ENCODE measurements at regions not wholly inside any gene's neighbourhood (a gene's known extent, or its start where the extent isn't known, plus 50 kb on each side); places are given as distances from the start of the nearest gene placed in this dataset.

- no peak for DNase-seq
These were observed 62.0 kb downstream of the HFE start for GRCh38 chr6:26149240-26149639.

DNA sequence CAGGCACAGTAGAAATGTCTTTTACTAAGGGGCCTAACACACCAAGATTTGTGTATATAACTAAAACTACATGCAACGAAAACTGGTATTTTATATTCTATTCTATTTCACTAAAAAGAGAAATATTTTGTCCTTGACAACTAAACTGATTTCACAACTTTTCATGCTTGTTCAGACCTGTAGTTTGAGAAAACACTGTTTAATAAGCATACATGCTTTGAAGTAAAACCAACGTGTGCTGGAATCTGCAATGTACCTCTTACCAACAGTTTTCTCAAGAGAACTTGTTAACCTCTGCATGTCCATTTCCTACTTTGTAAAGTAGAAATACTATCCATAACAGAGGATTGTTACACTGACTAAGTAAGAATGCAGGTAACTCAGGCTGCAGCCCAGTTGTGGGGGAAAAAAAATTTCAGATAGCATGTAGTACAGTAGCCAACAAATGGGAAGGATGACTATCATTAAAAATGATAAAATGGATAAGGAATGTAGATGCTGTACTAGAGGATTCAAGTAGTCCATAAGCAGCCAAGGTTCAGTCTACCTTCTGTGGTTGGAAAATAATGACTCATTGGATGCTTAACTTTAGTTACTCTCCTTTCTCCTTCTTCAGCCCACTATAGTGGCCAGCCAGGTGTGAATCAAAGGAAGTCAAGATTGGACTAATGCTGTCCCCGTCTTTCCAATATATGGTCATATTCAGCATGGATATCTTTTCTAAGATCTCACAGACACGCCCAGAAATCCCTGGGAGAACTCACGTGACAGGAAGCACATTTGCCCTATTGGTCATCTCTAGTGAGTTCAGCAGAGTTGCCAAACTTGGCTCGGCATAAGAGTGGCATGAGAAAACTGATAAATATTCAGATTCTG is 65.2 kb downstream of the HFE start:
- DNase-seq = no peak

- peak in 1 of 5 experiments; percentile 56 for DNase-seq
These were observed 68.1 kb downstream of the HFE start for GRCh38 chr6:26155061-26155930.

DNA sequence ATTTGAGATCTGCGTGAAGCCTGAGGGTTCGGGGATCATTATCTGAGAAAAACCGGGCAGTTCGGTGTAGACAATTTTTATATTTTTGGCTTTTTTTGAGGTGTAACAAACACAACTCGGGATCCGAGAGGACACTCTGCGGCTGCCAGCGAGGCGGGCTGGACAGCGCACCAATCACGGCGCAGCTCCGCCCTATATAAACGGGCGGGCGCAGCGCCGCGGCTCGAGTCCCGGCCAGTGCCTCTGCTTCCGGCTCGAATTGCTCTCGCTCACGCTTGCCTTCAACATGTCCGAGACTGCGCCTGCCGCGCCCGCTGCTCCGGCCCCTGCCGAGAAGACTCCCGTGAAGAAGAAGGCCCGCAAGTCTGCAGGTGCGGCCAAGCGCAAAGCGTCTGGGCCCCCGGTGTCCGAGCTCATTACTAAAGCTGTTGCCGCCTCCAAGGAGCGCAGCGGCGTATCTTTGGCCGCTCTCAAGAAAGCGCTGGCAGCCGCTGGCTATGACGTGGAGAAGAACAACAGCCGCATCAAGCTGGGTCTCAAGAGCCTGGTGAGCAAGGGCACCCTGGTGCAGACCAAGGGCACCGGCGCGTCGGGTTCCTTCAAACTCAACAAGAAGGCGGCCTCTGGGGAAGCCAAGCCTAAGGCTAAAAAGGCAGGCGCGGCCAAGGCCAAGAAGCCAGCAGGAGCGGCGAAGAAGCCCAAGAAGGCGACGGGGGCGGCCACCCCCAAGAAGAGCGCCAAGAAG is 69.0 kb downstream of the HFE start:
- DNase-seq = peak; percentile 62 to 94 (median 75)

DNA sequence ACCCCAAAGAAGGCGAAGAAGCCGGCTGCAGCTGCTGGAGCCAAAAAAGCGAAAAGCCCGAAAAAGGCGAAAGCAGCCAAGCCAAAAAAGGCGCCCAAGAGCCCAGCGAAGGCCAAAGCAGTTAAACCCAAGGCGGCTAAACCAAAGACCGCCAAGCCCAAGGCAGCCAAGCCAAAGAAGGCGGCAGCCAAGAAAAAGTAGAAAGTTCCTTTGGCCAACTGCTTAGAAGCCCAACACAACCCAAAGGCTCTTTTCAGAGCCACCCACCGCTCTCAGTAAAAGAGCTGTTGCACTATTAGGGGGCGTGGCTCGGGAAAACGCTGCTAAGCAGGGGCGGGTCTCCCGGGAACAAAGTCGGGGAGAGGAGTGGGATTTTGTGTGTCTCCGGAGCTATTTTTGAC is 69.6 kb downstream of the HFE start:
- peak in 4 of 5 experiments; percentile 30 to 58 (median 43) for DNase-seq

GRCh38 chr6:26157251-26158075 is 70.2 kb downstream of the HFE start:
- DNase-seq = peak in 2 of 5 experiments; percentile 60 to 98

GRCh38 chr6:26158076-26158580 is 70.9 kb downstream of the HFE start:
- DNase-seq = peak in 4 of 5 experiments; percentile 44 to 91 (median 66)

DNA sequence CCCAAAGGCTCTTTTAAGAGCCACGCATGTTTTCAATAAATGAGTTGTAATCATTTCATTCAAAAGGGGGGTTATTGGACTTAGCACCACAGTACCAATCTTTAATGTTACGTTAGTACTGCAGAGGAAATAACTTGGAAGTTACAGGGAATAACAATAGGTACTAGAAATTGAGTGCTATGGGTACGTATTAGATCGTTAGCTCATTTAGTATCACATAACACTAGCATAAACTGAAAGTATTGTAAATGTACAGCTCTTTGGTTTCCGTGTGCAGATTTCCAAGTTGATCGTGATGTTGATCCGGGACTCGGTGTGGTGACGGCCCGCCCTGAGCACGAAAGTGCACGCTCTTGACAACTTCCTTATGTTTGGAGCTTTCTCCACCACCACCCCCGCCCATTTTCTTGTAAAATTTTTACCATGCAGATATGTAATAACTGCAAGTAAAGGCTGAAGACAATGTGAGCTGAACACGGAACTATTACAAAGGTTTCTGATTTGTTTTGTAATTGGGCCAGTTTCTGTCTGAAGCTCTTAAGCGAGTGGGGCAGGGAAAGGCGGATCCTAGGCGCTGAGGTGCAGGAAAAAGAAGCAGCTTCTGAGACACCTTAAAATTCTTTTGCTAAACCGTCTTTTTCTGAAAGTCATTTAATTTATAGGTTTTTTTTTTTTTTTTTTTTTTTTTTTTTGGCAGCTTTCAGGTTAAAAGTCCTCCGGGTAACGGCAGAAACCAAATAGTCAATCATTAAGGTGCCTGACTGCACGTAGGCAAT is 71.5 kb downstream of the HFE start:
- peak in 4 of 5 experiments; percentile 18 to 91 (median 64) for DNase-seq

DNA sequence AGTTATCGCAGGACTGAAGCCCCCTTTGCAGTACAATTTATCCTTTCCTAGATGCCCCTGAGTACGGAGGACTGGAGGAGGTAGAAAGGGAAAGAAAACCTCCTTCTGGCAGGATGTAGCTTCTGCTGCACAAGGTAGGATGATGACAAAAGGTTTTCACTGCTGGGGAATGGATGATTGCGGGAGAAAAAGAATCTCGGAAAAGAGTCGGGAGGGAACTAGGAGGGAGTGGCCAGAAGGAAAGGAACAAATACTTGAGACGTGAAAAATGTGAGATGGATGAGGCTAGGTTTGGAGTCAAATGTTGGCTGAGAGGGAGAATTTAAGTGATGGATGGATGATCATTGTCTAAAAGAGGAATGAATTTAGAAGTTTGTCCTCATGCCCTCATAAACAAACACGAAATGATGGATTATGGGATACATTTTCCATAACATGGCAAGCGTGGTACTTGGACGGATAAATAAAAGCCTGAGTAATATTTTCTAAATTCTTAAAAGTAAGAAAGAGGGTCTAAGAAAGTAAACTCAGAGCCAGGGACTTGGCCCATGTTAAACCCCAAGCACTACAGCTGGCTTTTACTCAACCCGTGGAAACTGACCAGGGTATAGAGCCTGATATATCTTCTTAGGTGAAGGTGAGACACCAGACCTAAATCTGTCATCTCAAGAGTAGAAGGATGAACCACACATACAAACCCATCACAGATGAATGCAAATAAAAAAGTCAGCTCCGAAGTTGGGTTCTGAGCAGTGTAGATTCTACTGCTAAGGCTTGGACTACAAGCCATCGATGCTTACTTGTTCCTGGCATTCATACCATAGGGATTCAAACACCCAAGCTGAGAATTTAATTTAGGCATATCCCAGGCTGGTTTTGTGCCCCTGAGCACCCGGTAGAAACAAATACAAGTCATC is 72.4 kb downstream of the HFE start:
- peak in 1 of 5 experiments; percentile 76 for DNase-seq

DNA sequence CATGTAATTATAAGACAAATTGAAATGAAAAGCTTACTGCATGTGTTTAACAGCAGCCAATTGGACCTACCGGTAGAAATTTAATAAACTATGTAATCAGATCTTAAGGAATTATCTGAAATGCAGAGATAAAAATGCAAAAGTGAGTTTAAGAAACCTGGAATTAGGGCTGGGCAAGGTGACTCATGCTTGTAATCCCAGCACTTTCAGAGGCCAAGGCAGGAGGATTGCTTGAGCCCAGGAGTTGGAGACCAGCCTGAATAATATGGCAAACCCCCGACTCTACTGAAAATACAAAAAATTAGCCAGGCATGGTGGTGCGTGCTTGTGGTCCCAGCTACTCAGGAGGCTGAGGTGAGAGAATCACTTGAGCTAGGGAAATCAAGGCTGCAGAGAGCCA is 74.1 kb downstream of the HFE start:
- DNase-seq = no peak

DNA sequence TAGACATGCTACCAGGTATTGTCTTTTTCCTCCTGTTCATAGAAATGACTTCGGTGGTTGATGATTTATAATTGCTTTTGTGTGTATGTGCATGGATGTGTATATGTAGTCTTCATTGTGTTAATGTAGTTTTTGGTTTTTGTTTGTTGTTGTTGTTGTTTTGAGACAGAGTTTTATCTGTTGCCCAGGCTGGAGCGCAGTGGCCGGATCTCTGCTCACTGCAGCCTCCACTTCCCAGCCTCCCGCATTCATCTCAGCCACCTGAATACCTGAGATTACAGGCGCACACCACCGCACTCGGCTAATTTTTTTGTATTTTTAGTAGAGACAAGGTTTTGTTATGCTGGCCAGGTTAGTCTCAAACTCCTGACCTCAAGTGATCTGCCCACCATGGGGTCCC is 75.2 kb downstream of the HFE start:
- DNase-seq = no peak

DNA sequence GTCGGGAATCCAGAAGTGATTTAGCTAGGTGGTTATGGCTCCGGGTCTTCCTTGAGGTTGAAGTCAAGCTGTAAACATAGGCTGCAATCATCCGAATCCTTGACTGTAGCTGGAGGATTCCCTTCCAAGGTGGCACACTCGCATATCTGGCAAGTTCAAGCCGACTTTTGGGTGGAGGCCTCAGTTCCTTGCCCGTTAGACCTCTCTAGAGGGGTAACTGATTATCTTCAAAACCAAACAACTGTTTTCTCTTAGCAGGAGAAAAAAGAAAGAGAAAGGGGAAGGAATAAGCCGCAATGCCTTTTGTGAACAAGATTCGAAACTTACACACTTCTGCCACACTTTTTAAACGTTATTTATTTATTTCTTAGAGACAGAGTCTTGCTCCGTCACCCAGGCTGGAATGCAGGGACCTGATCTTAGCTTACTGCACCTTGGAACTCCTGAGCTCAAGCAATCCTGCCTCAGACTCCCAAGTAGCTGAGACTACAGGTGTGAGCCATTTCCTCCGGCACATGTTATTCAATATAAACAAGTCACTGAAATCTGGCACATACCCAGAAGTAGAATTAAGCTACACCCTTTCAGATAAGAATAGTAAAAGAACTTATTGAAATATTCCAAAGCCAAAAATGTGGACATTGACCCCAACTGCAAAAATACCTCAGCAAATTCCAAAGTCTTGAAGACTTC is 76.3 kb downstream of the HFE start:
- no peak for DNase-seq

DNA sequence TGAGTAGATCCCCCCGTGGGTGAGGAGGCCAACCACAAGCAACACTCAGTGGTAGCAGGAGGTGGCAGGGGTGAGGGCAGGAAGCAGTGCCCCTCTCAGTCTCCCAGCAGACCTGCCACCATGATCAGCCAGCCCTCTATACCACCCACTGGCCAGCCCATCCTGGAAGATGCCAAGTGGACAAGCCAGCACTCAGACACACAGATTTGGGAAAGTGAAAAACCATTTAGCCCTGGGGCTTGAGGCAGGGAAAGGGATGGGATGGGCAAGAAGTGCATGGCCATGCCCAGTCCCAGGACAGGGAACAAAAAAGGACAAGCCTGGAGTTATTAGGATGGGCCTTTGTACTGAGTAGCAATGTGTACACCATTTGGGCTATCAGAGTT is 76.9 kb downstream of the HFE start:
- no peak for DNase-seq

DNA sequence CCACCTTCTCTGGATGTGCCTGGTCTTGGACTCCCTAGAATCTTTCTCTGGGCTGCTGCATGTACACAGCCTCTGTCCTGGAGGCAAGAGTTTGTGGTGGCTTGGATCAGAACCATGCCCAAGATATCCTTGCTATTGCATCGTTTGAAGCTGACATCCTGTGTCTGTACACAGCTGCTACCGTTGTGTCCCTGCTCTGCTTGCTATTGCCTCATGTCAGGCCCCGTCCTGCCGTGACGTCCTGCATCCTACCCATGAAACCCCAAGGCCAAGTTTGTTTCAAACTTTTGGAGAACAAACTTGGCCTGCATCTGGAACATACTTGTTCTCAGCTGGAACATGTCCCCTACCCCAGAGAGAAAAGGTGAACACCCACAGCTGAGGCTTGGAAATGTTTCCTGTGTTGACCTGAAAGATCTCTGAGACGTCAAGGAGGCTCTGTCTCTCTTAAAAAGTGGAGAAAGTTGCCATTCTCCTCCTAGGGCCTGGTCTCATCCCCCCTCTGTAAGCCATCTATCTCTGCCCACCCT is 78.1 kb downstream of the HFE start:
- no peak for DNase-seq

- peak in 1 of 5 experiments; percentile 50 for DNase-seq
These were observed 83.0 kb downstream of the HFE start for GRCh38 chr6:26170181-26170580.

DNA sequence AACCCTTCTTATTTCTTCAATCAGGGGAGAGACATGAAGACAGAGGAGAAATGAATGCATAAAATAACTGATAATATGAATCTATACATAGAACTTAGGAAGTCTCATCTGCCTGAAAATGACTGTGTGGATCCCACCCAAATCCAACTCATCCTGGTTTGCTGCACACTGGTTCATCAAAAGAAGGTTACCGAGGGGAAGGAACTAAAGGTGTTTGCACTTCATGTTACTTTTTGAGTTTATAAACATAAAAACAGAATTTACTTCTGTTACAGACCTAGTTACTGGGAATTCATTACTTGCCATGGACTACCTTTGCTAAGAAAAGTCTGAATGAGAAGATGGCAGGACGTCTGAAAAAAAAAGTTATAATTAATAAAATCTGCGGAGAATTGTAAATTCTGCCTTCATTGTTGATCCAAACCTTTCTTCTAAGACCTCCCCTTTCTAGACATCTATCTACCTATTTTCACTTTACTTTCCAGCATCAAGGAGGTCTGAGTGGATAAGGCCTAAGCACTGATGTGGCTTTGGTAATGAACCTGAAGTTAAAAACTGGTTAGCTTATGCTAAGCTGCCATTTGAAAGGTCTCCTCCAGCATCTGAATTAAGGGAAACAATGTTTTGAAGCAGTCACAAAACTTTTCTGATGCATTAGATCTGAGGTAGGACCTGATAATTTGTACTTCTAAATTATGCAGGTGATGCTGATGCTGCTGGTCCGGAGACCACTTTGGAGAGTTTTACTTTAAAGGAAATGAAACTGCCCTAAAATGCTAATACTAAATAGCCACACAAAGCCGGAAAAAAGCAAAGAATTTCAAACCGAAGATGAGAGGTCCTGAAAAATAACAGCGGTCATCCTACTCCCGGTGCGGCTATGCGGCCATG is 84.0 kb downstream of the HFE start:
- peak in 1 of 5 experiments; percentile 47 for DNase-seq

DNA sequence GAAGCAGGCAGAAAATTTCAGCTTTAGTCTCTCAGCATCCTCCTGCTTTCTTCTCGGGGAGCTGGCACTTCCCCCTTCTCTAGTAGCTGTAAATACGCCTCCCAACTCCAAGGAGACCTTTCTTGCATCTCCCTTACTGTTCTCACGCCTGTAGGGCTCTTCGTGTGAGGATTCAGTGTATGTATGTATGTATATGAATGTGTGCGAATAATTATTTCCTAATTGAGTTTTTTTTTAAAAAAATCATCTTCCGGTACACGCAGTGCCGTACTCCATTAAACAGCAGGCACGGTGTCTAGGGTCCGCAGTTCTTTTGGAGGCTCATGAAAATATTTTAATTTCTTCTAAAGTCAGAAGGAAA is 85.4 kb downstream of the HFE start:
- peak in 3 of 5 experiments; percentile 25 to 71 (median 51) for DNase-seq

DNA sequence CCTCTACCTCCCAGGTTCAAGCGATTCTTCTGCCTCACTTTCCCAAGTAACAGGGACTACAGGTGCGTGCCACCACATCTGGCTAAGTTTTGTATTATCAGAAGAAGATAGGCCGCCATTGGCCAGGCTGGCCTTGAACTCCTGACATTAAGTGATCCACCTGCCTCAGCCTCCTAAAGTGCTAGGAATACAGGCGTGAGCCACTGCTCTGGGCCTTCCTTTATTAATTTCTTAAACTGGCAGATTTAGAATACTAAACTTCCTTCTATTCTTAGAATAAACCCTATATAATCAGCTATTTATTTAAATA is 86.6 kb downstream of the HFE start:
- peak in 1 of 5 experiments; percentile 32 for DNase-seq

Measured in T-helper 2 cell (primary cell).